ENCODE measurements at regions not wholly inside any gene's neighbourhood (a gene's known extent, or its start where the extent isn't known, plus 50 kb on each side); places are given as distances from the start of the nearest gene placed in this dataset.

- peak in 3 of 6 experiments; percentile 34 to 56 (median 45) for TF ChIP-seq CTCF (IDR thresholded peaks at IDR 0.05)
- TF ChIP-seq EP300 (IDR thresholded peaks at IDR 0.05) = no peak
- no peak for TF ChIP-seq POLR2AphosphoS5 (IDR thresholded peaks at IDR 0.05)
- TF ChIP-seq POLR2A (IDR thresholded peaks at IDR 0.05) = no peak
Measured at GRCh38 chr6:18997375-18997826, 610.3 kb downstream of the RNF144B start.

Measured in upper lobe of left lung (tissue), 4 donors.